ENCODE measurements at regions not wholly inside any gene's neighbourhood (a gene's known extent, or its start where the extent isn't known, plus 50 kb on each side); places are given as distances from the start of the nearest gene placed in this dataset.

GRCh38 chr17:13753771-13754170 lies 152.0 kb upstream of the HS3ST3A1 start:
- CTCF ChIA-PET: no interaction called here
- POLR2A ChIA-PET: no interaction called here
- no peak for ATAC-seq (ENCODE audit: low read depth)
- H3K27me3 Mint-ChIP-seq: peaks cover 16% of the 10 kb centered on the region
- H3K4me3 Mint-ChIP-seq: no peak overlapping the region
- no peaks in the 10 kb centered on the region for H3K9me3 Mint-ChIP-seq
- intact Hi-C loops (cut with micrococcal nuclease): no loop called here
- no peak for TF ChIP-seq CTCF (IDR thresholded peaks at IDR 0.05)
- H3K4me1 Mint-ChIP-seq: no peaks in the 10 kb centered on the region
- no peak for DNase-seq
- H3K36me3 Mint-ChIP-seq (ENCODE audit: low read depth): no peaks in the 10 kb centered on the region
- no peak overlapping the region for H3K27ac Mint-ChIP-seq

GRCh38 chr17:13755851-13756250 lies 154.1 kb upstream of the HS3ST3A1 start:
- ATAC-seq (ENCODE audit: low read depth): no peak
- ChIA-PET CTCF (no interaction called here), POLR2A (no interaction called here)
- peaks cover 8% of the 10 kb centered on the region for H3K27me3 Mint-ChIP-seq
- H3K4me1 Mint-ChIP-seq: no peaks in the 10 kb centered on the region
- H3K36me3 Mint-ChIP-seq (ENCODE audit: low read depth): no peaks in the 10 kb centered on the region
- no peak overlapping the region for H3K4me3 Mint-ChIP-seq
- TF ChIP-seq CTCF (IDR thresholded peaks at IDR 0.05): no peak
- no peak for DNase-seq
- no peak overlapping the region for H3K27ac Mint-ChIP-seq
- intact Hi-C loops (cut with micrococcal nuclease): no loop called here
- H3K9me3 Mint-ChIP-seq: no peaks in the 10 kb centered on the region

GRCh38 chr17:13756763-13757162 lies 155.0 kb upstream of the HS3ST3A1 start:
- ChIA-PET POLR2A (no interaction called here), CTCF (no interaction called here)
- no peak for TF ChIP-seq CTCF (IDR thresholded peaks at IDR 0.05)
- no peak overlapping the region for H3K27ac Mint-ChIP-seq
- H3K4me3 Mint-ChIP-seq: no peak overlapping the region
- no peaks in the 10 kb centered on the region for H3K4me1 Mint-ChIP-seq
- H3K27me3 Mint-ChIP-seq: peaks cover 4% of the 10 kb centered on the region
- ATAC-seq (ENCODE audit: low read depth) (no peak), DNase-seq (no peak)
- no peaks in the 10 kb centered on the region for H3K36me3 Mint-ChIP-seq (ENCODE audit: low read depth)
- no peaks in the 10 kb centered on the region for H3K9me3 Mint-ChIP-seq
- intact Hi-C loops (cut with micrococcal nuclease): no loop called here

GRCh38 chr17:13757871-13758270 lies 156.1 kb upstream of the HS3ST3A1 start:
- TF ChIP-seq CTCF (IDR thresholded peaks at IDR 0.05): no peak
- ATAC-seq (ENCODE audit: low read depth) (no peak), DNase-seq (no peak)
- CTCF ChIA-PET: no interaction called here
- POLR2A ChIA-PET: no interaction called here
- no peaks in the 10 kb centered on the region for H3K4me1 Mint-ChIP-seq
- no peaks in the 10 kb centered on the region for H3K36me3 Mint-ChIP-seq (ENCODE audit: low read depth)
- H3K4me3 Mint-ChIP-seq: no peak overlapping the region
- H3K27me3 Mint-ChIP-seq: peaks cover 3% of the 10 kb centered on the region
- H3K9me3 Mint-ChIP-seq: no peaks in the 10 kb centered on the region
- intact Hi-C loops (cut with micrococcal nuclease): no loop called here
- H3K27ac Mint-ChIP-seq: no peak overlapping the region

- intact Hi-C loops (cut with micrococcal nuclease): no loop called here
- H3K4me3 Mint-ChIP-seq: no peak overlapping the region
- POLR2A ChIA-PET: no interaction called here
- no peaks in the 10 kb centered on the region for H3K9me3 Mint-ChIP-seq
- H3K27ac Mint-ChIP-seq: no peak overlapping the region
- no peak for TF ChIP-seq CTCF (IDR thresholded peaks at IDR 0.05)
- H3K4me1 Mint-ChIP-seq: no peaks in the 10 kb centered on the region
- peaks cover 8% of the 10 kb centered on the region for H3K27me3 Mint-ChIP-seq
- DNase-seq: no peak
- CTCF ChIA-PET: no interaction called here
- no peaks in the 10 kb centered on the region for H3K36me3 Mint-ChIP-seq (ENCODE audit: low read depth)
- ATAC-seq (ENCODE audit: low read depth): no peak
These were observed 158.0 kb upstream of the HS3ST3A1 start for GRCh38 chr17:13759518-13760335.
